ENCODE measurements at regions not wholly inside any gene's neighbourhood (a gene's known extent, or its start where the extent isn't known, plus 50 kb on each side); places are given as distances from the start of the nearest gene placed in this dataset.

DNA sequence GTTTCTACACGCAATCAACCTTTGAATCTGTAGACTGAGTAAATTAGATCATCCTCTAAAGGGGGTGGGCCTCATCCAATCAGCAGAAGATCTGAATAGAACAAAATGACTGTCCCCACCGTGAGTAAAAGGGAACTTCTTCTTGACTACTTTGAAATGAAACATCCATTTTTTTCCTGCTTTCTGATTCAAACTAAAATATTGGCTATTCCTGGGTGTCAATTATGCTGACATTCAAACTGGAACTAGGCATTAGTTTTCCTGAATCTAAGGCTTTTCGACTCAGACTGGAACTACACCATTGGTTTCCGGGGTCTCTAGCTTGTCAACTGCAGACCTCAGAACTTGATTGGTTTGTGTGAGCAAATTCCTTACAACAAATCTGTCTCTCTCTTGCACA lies 772.2 kb upstream of the CDH10 start:
- TF ChIP-seq CTCF (IDR thresholded peaks at IDR 0.05 in 8 of 11, conservative IDR thresholded peaks at IDR 0.05 in 3 of 11) = no peak
- no peak for TF ChIP-seq POLR2AphosphoS5 (IDR thresholded peaks at IDR 0.05)
